GM19023 (cell line): ENCODE measurements at regions not wholly inside any gene's neighbourhood (a gene's known extent, or its start where the extent isn't known, plus 50 kb on each side); places are given as distances from the start of the nearest gene placed in this dataset.
"Not testable (repeated sequence)": the region's sequence is repeated elsewhere in the genome, so short reads cannot be mapped to it uniquely, and the experiment has no call there.

Experiments used
- ATAC-seq: cut with Tn5 transposase; IDR thresholded peaks from one replicate; pipeline ENCODE4 v1.9.1; 2021; ENCODE audit warnings: mild to moderate bottlenecking, moderate library complexity; ENCODE audit not compliant: unreplicated experiment

- ATAC-seq: not testable (repeated sequence)
These were observed 102.3 kb downstream of the ZNF267 start for GRCh38 chr16:31975826-31976419.

GRCh38 chr16:31978463-31978862 is 104.9 kb downstream of the ZNF267 start:
- not testable (repeated sequence) for ATAC-seq

GRCh38 chr16:31981739-31982138 is 108.1 kb downstream of the ZNF267 start:
- ATAC-seq: not testable (repeated sequence)

- ATAC-seq: not testable (repeated sequence)
These were observed 109.4 kb downstream of the ZNF267 start for GRCh38 chr16:31982986-31983385.

GRCh38 chr16:31983666-31984065 is 110.1 kb downstream of the ZNF267 start:
- not testable (repeated sequence) for ATAC-seq

- not testable (repeated sequence) for ATAC-seq
These were observed 113.3 kb downstream of the ZNF267 start for GRCh38 chr16:31986895-31987294.

- ATAC-seq: not testable (repeated sequence)
These were observed 115.3 kb downstream of the ZNF267 start for GRCh38 chr16:31988595-31989581.

- ATAC-seq: not testable (repeated sequence)
These were observed 116.7 kb downstream of the ZNF267 start for GRCh38 chr16:31990261-31990660.

GRCh38 chr16:31990980-31991379 is 117.4 kb downstream of the ZNF267 start:
- ATAC-seq: not testable (repeated sequence)

GRCh38 chr16:31996325-31996724 is 122.7 kb downstream of the ZNF267 start:
- ATAC-seq: not testable (repeated sequence)

- ATAC-seq: not testable (repeated sequence)
These were observed 128.9 kb downstream of the ZNF267 start for GRCh38 chr16:32002496-32002895.

GRCh38 chr16:32003819-32004218 is 130.2 kb downstream of the ZNF267 start:
- ATAC-seq: not testable (repeated sequence)

- not testable (repeated sequence) for ATAC-seq
These were observed 165.3 kb downstream of the ZNF267 start for GRCh38 chr16:32038783-32039496.

GRCh38 chr16:32039919-32040318 is 166.3 kb downstream of the ZNF267 start:
- not testable (repeated sequence) for ATAC-seq

GRCh38 chr16:32066016-32066651 is 187.0 kb upstream of the TP53TG3D start:
- ATAC-seq: not testable (repeated sequence)

GRCh38 chr16:32071586-32071985 is 181.5 kb upstream of the TP53TG3D start:
- ATAC-seq: not testable (repeated sequence)

GRCh38 chr16:32083891-32084290 is 169.2 kb upstream of the TP53TG3D start:
- not testable (repeated sequence) for ATAC-seq

- not testable (repeated sequence) for ATAC-seq
These were observed 168.3 kb upstream of the TP53TG3D start for GRCh38 chr16:32084656-32085401.

GRCh38 chr16:32085438-32086141 is 167.5 kb upstream of the TP53TG3D start:
- not testable (repeated sequence) for ATAC-seq
